B cell (primary cell): ENCODE measurements at regions not wholly inside any gene's neighbourhood (a gene's known extent, or its start where the extent isn't known, plus 50 kb on each side); places are given as distances from the start of the nearest gene placed in this dataset.

ENCODE experiments used
- ATAC-seq: fragments of 200-7000 bp; cut with Tn5 transposase; one replicate; pipeline ENCODE4 v1.10.0; 2021; ENCODE audit warnings: low read depth, mild to moderate bottlenecking, moderate number of reproducible peaks, moderate library complexity
- CTCF ChIA-PET: fragments of 350-600 bp; sonication (Branson Sonifier 250); formaldehyde crosslinking; loops from one replicate; lab custom pipeline; 2021; ENCODE audit warnings: antibody characterized with exemption, inconsistent platforms; lab: Charles Lee
- POLR2A ChIA-PET: fragments of 350-600 bp; sonication (Branson Sonifier 250); formaldehyde crosslinking; loops from one replicate; lab custom pipeline; 2021; ENCODE audit warnings: antibody characterized with exemption; lab: Charles Lee
- DNase-seq: peaks from one replicate; pipeline ENCODE4 v3.0.0; 2013
- H2AFZ ChIP-seq: 2 replicates; pipeline ENCODE4 v1.6.1; 2012; ENCODE audit warnings: mild to moderate bottlenecking, low read depth, low read length; ENCODE audit not compliant: insufficient read depth, poor library complexity, severe bottlenecking
- H3K27ac ChIP-seq, 2 donors: 1 replicate in 1 of 2; 2 replicates in 1 of 2; pipeline ENCODE4 v1.5.1; 2012 to 2013; ENCODE audit warnings: low read length in 2 of 2, mild to moderate bottlenecking in 2 of 2, moderate library complexity in 1 of 2
- H3K27me3 ChIP-seq, 4 experiments: fragments of 200-600 bp in 1 of 4; sonication (generic) in 1 of 4; replicated peaks in 1 of 4; 1 replicate in 2 of 4; 2 replicates in 2 of 4; pipeline versions ENCODE4 v1.6.1 to v1.7.0; 2013 to 2016; ENCODE audit warnings: low read length in 3 of 4, mild to moderate bottlenecking in 2 of 4, mixed read lengths in 1 of 4, moderate library complexity in 1 of 4; ENCODE audit not compliant: insufficient read depth in 4 of 4, control insufficient read depth in 3 of 4; ENCODE audit errors: control extremely low read depth in 1 of 4
- H3K36me3 ChIP-seq, 2 experiments: replicated peaks in 1 of 2; 1 replicate in 1 of 2; 2 replicates in 1 of 2; pipeline versions ENCODE4 v1.6.1 to v1.7.1; 2013; ENCODE audit warnings: low read length in 1 of 2; ENCODE audit not compliant: insufficient read depth in 2 of 2, control insufficient read depth in 1 of 2; ENCODE audit errors: control extremely low read depth in 1 of 2, extremely low read depth in 1 of 2
- H3K4me1 ChIP-seq, 2 donors: fragments of 200-600 bp in 1 of 2; sonication (generic) in 1 of 2; 1 replicate in 1 of 2; 2 replicates in 1 of 2; pipeline versions ENCODE4 v1.5.1 to v1.6.1; 2013 to 2017; ENCODE audit warnings: low read length in 2 of 2; ENCODE audit not compliant: control insufficient read depth in 2 of 2, insufficient read depth in 2 of 2
- H3K4me2 ChIP-seq: replicated peaks from 2 replicates; pipeline ENCODE3; 2012; ENCODE audit warnings: mild to moderate bottlenecking, low read depth, low read length; ENCODE audit not compliant: poor library complexity, severe bottlenecking
- H3K4me3 ChIP-seq, 5 experiments: fragments of 200-600 bp in 1 of 5; sonication (generic) in 1 of 5; 1 replicate in 3 of 5; 2 replicates in 2 of 5; pipeline versions ENCODE4 v1.5.1 to v1.7.0; 2011 to 2016; ENCODE audit warnings: low read length in 4 of 5, mild to moderate bottlenecking in 4 of 5, low read depth in 2 of 5, control low read depth in 1 of 5, moderate library complexity in 1 of 5; ENCODE audit not compliant: insufficient read depth in 1 of 5; ENCODE audit errors: control extremely low read depth in 1 of 5, extremely low read depth in 1 of 5
- H3K79me2 ChIP-seq: fragments of 200-600 bp; sonication (generic); one replicate; pipeline ENCODE4 v1.6.0; 2016; ENCODE audit warnings: low read length; ENCODE audit not compliant: control insufficient read depth, insufficient read depth
- H3K9ac ChIP-seq: fragments of 200-600 bp; sonication (generic); 2 replicates; pipeline ENCODE4 v1.6.1; 2017; ENCODE audit warnings: mild to moderate bottlenecking, low read length, moderate library complexity
- H3K9me3 ChIP-seq, 3 donors: one replicate each; pipeline versions ENCODE4 v1.6.1 to v1.7.1; 2013; ENCODE audit warnings: low read length in 2 of 3; ENCODE audit not compliant: control insufficient read depth in 2 of 3, insufficient read depth in 1 of 3; ENCODE audit errors: control extremely low read depth in 1 of 3
- H4K20me1 ChIP-seq: 2 replicates; pipeline ENCODE4 v1.6.0; 2012; ENCODE audit warnings: mild to moderate bottlenecking, low read length; ENCODE audit not compliant: insufficient read depth, control insufficient read depth, poor library complexity, severe bottlenecking
- H3K27ac Mint-ChIP-seq: one replicate; pipeline ENCODE4 v1.8.0; 2021; ENCODE audit warnings: mixed read lengths
- H3K27me3 Mint-ChIP-seq: one replicate; pipeline ENCODE4 v1.8.0; 2021; ENCODE audit warnings: mixed read lengths
- H3K4me1 Mint-ChIP-seq: one replicate; pipeline ENCODE4 v1.8.0; 2021; ENCODE audit warnings: mixed read lengths
- H3K4me3 Mint-ChIP-seq: one replicate; pipeline ENCODE4 v1.8.0; 2021; ENCODE audit warnings: mixed read lengths
- H3K9me3 Mint-ChIP-seq: one replicate; pipeline ENCODE4 v1.8.0; 2022; ENCODE audit warnings: mixed read lengths; ENCODE audit not compliant: insufficient read depth
- CTCF ChIP-seq: fragments of 200-600 bp; IDR thresholded peaks from one replicate; pipeline ENCODE4 v1.8.0; 2022; ENCODE audit warnings: antibody characterized with exemption, mild to moderate bottlenecking
- EZH2 ChIP-seq: IDR thresholded peaks from 2 replicates; pipeline ENCODE4 v1.6.1; 2012; ENCODE audit warnings: borderline replicate concordance, low read depth, mild to moderate bottlenecking, moderate library complexity, low read length; ENCODE audit not compliant: insufficient read depth, poor library complexity, severe bottlenecking
- WGBS: methylation state at CpG from one replicate; pipeline ENCODE4 v1.1.5; 2013; ENCODE audit warnings: missing lambda C conversion rate; ENCODE audit not compliant: insufficient coverage; 5-methylcytosine and 5-hydroxymethylcytosine counted together
- intact Hi-C: fragments of 100-400 bp; cut with micrococcal nuclease; formaldehyde crosslinking; loops from one replicate; pipeline ENCODE4 v1.10.0; 2022

GRCh38 chr14:71430321-71430677 is 501.9 kb upstream of the RGS6 start:
- no peaks in the 10 kb centered on the region for H3K27me3 Mint-ChIP-seq
- CTCF ChIA-PET = interaction anchor here (1.9 kb wide), 1 partner anchor 25 kb away, joined by 6 read pairs; no protein-coding TSS in a partner anchor
- peaks cover 9% of the 10 kb centered on the region for H3K9me3 Mint-ChIP-seq
- H3K4me1 Mint-ChIP-seq = peaks cover 52% of the 10 kb centered on the region
- ATAC-seq (no peak), DNase-seq (no peak)
- Histone ChIP-seq H3K27ac (peak overlapping the region in 1 of 2 donors; percentile 28), H3K36me3 (peaks cover 0 to 1% of the 10 kb centered on the region in 2 experiments), H3K4me1 (peaks cover 9 to 20% of the 10 kb centered on the region in 2 donors), H3K4me2 (peak overlapping the region; percentile 10), H3K27me3 (no peaks in the 10 kb centered on the region), H3K9me3 (peaks cover 0 to 10% (median 5%) of the 10 kb centered on the region in 3 donors), H2AFZ (no peak overlapping the region), H3K4me3 (no peak overlapping the region), H3K9ac (no peak overlapping the region), H4K20me1 (peaks cover 54% of the 10 kb centered on the region), H3K79me2 (peaks cover 80% of the 10 kb centered on the region)
- peak overlapping the region; percentile 11 for H3K4me3 Mint-ChIP-seq
- H3K27ac Mint-ChIP-seq = peak overlapping the region; percentile 1
- POLR2A ChIA-PET = no interaction called here
- no peak for TF ChIP-seq CTCF
- no peak for TF ChIP-seq EZH2
- WGBS = no CpG with 5 or more reads among the region's 2 CpGs
- intact Hi-C loops = no loop called here

DNA sequence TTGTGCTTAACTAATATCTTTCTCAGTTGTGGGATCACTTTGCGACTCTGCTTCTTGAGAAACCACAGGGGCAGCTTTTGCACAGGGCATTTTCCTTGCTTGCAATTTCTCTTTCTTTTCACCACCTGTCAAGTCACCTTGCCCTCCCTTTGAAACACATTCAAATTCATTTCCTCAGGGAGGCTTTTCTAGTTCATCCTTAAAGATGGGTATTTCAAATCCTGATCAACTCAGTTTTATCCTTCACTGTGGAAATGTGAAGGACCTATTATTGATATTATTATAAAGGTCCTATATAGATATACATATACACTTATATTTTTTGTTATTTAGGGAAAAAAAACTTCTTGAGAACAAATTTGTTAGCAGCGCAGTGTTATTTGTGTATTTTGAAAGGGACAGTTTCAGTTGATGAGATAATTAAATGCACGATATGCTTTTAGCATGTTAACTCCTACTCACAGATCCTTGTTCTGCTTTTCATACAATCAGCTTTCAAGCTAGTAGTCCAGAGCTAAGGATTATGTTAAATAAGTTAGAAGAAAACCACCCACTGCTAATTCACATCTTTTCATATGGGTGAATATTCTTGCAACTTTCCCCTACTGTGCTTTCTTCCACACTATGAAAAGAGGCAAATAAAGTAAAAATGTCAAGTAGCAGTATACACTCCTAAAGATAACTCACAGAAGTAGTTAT is 501.4 kb upstream of the RGS6 start:
- H3K27ac ChIP-seq = peak overlapping the region in 1 of 2 donors; percentile 28
- peak overlapping the region; percentile 10 for H3K4me2 ChIP-seq

More for the DNA sequence above, 501.4 kb upstream of the RGS6 start:
- H3K27me3 ChIP-seq = no peaks in the 10 kb centered on the region
- peaks cover 54% of the 10 kb centered on the region for H4K20me1 ChIP-seq
- DNase-seq = no peak
- intact Hi-C loops = no loop called here
- Mint-ChIP-seq H3K27ac (peak overlapping the region; percentile 4), H3K27me3 (no peaks in the 10 kb centered on the region), H3K4me3 (peak overlapping the region; percentile 16), H3K4me1 (peaks cover 52% of the 10 kb centered on the region), H3K9me3 (peaks cover 8% of the 10 kb centered on the region)
- CTCF ChIA-PET = interaction anchor here (0.9 to 1.9 kb wide), 3 partner anchors 26 to 106 kb away, joined by 3 to 6 read pairs (median 3); no protein-coding TSS in a partner anchor
- POLR2A ChIA-PET = no interaction called here
- no peak overlapping the region for H2AFZ ChIP-seq
- no peak overlapping the region for H3K9ac ChIP-seq
- H3K4me3 ChIP-seq = no peak overlapping the region
- H3K36me3 ChIP-seq = peaks cover 0 to 1% of the 10 kb centered on the region in 2 experiments
- peaks cover 0 to 6% (median 5%) of the 10 kb centered on the region in 3 donors for H3K9me3 ChIP-seq
- TF ChIP-seq CTCF = no peak
- no peak for TF ChIP-seq EZH2
- 83% methylated on average over 1 of the region's 3 CpGs for WGBS
- H3K79me2 ChIP-seq = peaks cover 75% of the 10 kb centered on the region
- peaks cover 9 to 20% of the 10 kb centered on the region in 2 donors for H3K4me1 ChIP-seq
- no peak for ATAC-seq
